A549 (cell line): ENCODE measurements at regions not wholly inside any gene's neighbourhood (a gene's known extent, or its start where the extent isn't known, plus 50 kb on each side); places are given as distances from the start of the nearest gene placed in this dataset.
"Not testable (repeated sequence)": the region's sequence is repeated elsewhere in the genome, so short reads cannot be mapped to it uniquely, and the experiment has no call there.

ENCODE experiments used
- ATAC-seq, 2 experiments: fragments of 200-7000 bp in 1 of 2; fragments of >200 bp in 1 of 2; cut with Nextera tagmentation in 1 of 2; cut with Tn5 transposase in 1 of 2; 3 replicates each; pipeline versions ENCODE4 v1.8.0 to v1.9.1; 2018 to 2020; ENCODE audit warnings: mild to moderate bottlenecking in 1 of 2, moderate library complexity in 1 of 2
- CTCF ChIA-PET: fragments of 300-600 bp; sonication (Branson Sonifier 250); formaldehyde crosslinking; extraction: SDS; loops from one replicate; lab custom pipeline; 2021; ENCODE audit warnings: antibody characterized with exemption, inconsistent platforms; lab: Yijun Ruan, JAX
- POLR2A ChIA-PET: fragments of 350-600 bp; formaldehyde crosslinking; extraction: SDS; loops from one replicate; lab custom pipeline; 2021; ENCODE audit warnings: antibody characterized with exemption, inconsistent platforms; lab: Yijun Ruan, JAX
- DNase-seq, 2 experiments: peaks; one replicate each; pipeline versions ENCODE4 v3.0.0 to v3.0.0-alpha.2; 2011 to 2016; ENCODE audit warnings: low read depth in 1 of 2, low spot score in 1 of 2
- FAIRE-seq: peaks from 2 replicates; lab custom pipeline; 2011; peaks lifted over from hg19 to GRCh38; lab: Jason Lieb, UNC
- H3K27ac ChIP-seq, 2 experiments: fragments of >200 bp; sonication (Bioruptor Twin); formaldehyde crosslinking; 3 replicates each; pipeline ENCODE4 v1.5.1; 2016 to 2017
- H3K4me1 ChIP-seq: fragments of >200 bp; sonication (Bioruptor Twin); formaldehyde crosslinking; 3 replicates; pipeline ENCODE4 v1.6.1; 2016
- H3K4me2 ChIP-seq: fragments of >200 bp; sonication (Bioruptor Twin); formaldehyde crosslinking; 3 replicates; pipeline ENCODE4 v1.6.1; 2016
- H3K4me3 ChIP-seq: fragments of >200 bp; sonication (Bioruptor Twin); formaldehyde crosslinking; 3 replicates; pipeline ENCODE4 v1.5.1; 2016
- H3K9me3 ChIP-seq: fragments of >200 bp; sonication (Bioruptor Twin); formaldehyde crosslinking; 3 replicates; pipeline ENCODE4 v1.6.1; 2016
- BHLHE40 ChIP-seq: IDR thresholded peaks from 2 replicates; pipeline ENCODE4 v1.6.1; 2012; ENCODE audit warnings: low read depth, low read length, inconsistent platforms
- CEBPB ChIP-seq, 2 experiments: fragments of >200 bp in 1 of 2; sonication (Bioruptor Twin) in 1 of 2; formaldehyde crosslinking in 1 of 2; IDR thresholded peaks; 2 replicates each; pipeline ENCODE4 v1.6.1; 2012 to 2016
- EHF ChIP-seq: fragments of 250-450 bp; sonication (Bioruptor Pico); IDR thresholded peaks from 2 replicates; pipeline ENCODE4 v1.5.0; 2020; ENCODE audit warnings: mild to moderate bottlenecking
- EHMT2 ChIP-seq: fragments of 200-600 bp; sonication (generic); IDR thresholded peaks from 2 replicates; pipeline ENCODE4 v1.6.1; 2016; ENCODE audit warnings: antibody characterized with exemption, low read depth, mild to moderate bottlenecking, moderate library complexity
- EP300 ChIP-seq, 2 experiments: fragments of >200 bp; sonication (Bioruptor Twin); formaldehyde crosslinking; IDR thresholded peaks; 2 replicates in 1 of 2; 3 replicates in 1 of 2; pipeline ENCODE4 v1.6.1; 2016 to 2017
- ESRRA ChIP-seq: fragments of 150-350 bp; IDR thresholded peaks from 2 replicates; pipeline ENCODE4 v1.6.1; 2014; ENCODE audit warnings: mild to moderate bottlenecking, low read length, borderline replicate concordance
- HEYL ChIP-seq: fragments of 250-450 bp; sonication (Bioruptor Pico); IDR thresholded peaks from 2 replicates; pipeline ENCODE4 v1.8.0; 2021; ENCODE audit warnings: mild to moderate bottlenecking, moderate library complexity
- HOXB13 ChIP-seq: fragments of 250-450 bp; sonication (Bioruptor Pico); IDR thresholded peaks from 2 replicates; pipeline ENCODE4 v1.5.0; 2020; ENCODE audit warnings: low read depth, mild to moderate bottlenecking, moderate library complexity
- HOXB5 ChIP-seq: fragments of 250-450 bp; sonication (Bioruptor Pico); IDR thresholded peaks from 2 replicates; pipeline ENCODE4 v1.5.0; 2020; ENCODE audit warnings: mild to moderate bottlenecking, moderate library complexity
- JUN ChIP-seq, 2 experiments: fragments of >200 bp; sonication (Bioruptor Twin); formaldehyde crosslinking; IDR thresholded peaks; 2 replicates in 1 of 2; 3 replicates in 1 of 2; pipeline ENCODE4 v1.6.1; 2016 to 2017
- KDM1A ChIP-seq: fragments of 200-600 bp; sonication (generic); IDR thresholded peaks from 2 replicates; pipeline ENCODE4 v1.6.1; 2016; ENCODE audit warnings: low read depth, mild to moderate bottlenecking
- KDM5A ChIP-seq: fragments of 200-600 bp; sonication (generic); IDR thresholded peaks from 2 replicates; pipeline ENCODE4 v1.6.1; 2016; ENCODE audit warnings: antibody characterized with exemption, mild to moderate bottlenecking
- RFX5 ChIP-seq: fragments of 450-650 bp; IDR thresholded peaks from 2 replicates; pipeline ENCODE4 v1.7.1; 2014; ENCODE audit warnings: antibody characterized with exemption, mild to moderate bottlenecking, moderate library complexity
- ZSCAN20 ChIP-seq: fragments of 250-450 bp; sonication (Bioruptor Pico); IDR thresholded peaks from 2 replicates; pipeline ENCODE4 v1.8.0; 2022; ENCODE audit warnings: mild to moderate bottlenecking, moderate library complexity
- WGBS: methylation state at CpG from one replicate; pipeline ENCODE4 v1.1.6; 2017; ENCODE audit errors: missing lambda C conversion rate; 5-methylcytosine and 5-hydroxymethylcytosine counted together
- TF ChIP-seq, protein P1 (sequence below): fragments of 450-650 bp; IDR thresholded peaks from 2 replicates; pipeline ENCODE4 v1.6.1; 2014; ENCODE audit warnings: antibody characterized with exemption
- TF ChIP-seq, protein P2 (sequence below): fragments of 250-450 bp; sonication (Bioruptor Pico); IDR thresholded peaks from 2 replicates; pipeline ENCODE4 v1.5.0; 2020; ENCODE audit warnings: low read depth, mild to moderate bottlenecking, moderate library complexity
- TF ChIP-seq, protein P3 (sequence below): fragments of >200 bp; sonication (Bioruptor Twin); formaldehyde crosslinking; IDR thresholded peaks from 3 replicates; pipeline ENCODE4 v1.5.1; 2016
- TF ChIP-seq, protein P4 (sequence below): fragments of 200-600 bp; sonication (generic); IDR thresholded peaks from 2 replicates; pipeline ENCODE4 v1.6.1; 2016; ENCODE audit warnings: antibody characterized with exemption, mild to moderate bottlenecking, moderate library complexity
- TF ChIP-seq, protein P5 (sequence below): IDR thresholded peaks from 2 replicates; pipeline ENCODE4 v1.6.1; 2012; ENCODE audit warnings: low read depth, borderline replicate concordance

DNA sequence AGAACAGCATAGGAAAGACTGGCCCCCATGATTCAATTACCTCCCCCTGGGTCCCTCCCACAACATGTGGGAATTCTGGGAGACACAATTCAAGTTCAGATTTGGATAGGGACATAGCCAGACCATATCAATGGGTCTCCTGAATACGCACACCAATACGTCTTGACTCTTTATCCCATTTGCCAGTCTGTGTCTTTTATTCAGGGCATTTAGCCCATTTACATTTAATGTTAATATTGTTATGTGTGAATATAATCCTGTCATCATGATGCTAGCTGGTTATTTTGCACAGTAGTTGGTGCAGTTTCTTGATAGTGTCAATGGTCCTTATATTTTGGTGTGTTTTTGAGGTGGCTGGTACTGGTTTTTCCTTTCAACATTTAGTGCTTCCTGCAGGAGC, 256.1 kb downstream of the ZNF608 start:
- H3K4me2 ChIP-seq, ATAC-seq, FAIRE-seq, H3K9me3 ChIP-seq, CTCF ChIA-PET, H3K4me3 ChIP-seq, H3K27ac ChIP-seq, H3K4me1 ChIP-seq, POLR2A ChIA-PET, DNase-seq: not testable (repeated sequence)
- 89% methylated on average over 2 of the region's 2 CpGs for WGBS

DNA sequence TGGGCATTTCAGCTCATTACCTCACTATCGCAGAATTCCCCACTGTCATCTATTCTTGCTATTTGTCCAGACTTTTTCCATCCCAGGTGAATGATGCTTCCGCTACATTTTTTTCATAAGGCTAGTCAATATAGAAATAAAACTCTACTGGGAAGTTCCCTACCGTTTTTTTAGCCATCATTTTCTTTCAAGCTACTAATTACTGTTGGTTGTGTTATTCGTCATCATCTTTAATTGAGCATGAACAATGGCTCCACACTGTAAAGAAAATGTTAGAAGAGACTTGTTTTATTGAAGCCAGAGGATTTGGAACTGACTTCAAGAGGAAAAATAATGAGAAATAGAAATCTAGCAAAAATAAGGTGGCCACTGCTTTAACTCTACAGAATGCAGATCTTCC, 265.0 kb downstream of the ZNF608 start:
- no peak overlapping the region for H3K4me2 ChIP-seq
- no peak for DNase-seq
- FAIRE-seq = no peak
- WGBS = 72% methylated on average over 4 of the region's 4 CpGs
- TF ChIP-seq, protein P1, sequence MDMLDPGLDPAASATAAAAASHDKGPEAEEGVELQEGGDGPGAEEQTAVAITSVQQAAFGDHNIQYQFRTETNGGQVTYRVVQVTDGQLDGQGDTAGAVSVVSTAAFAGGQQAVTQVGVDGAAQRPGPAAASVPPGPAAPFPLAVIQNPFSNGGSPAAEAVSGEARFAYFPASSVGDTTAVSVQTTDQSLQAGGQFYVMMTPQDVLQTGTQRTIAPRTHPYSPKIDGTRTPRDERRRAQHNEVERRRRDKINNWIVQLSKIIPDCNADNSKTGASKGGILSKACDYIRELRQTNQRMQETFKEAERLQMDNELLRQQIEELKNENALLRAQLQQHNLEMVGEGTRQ = no peak
- TF ChIP-seq JUN (IDR thresholded peaks at IDR 0.05) (no peak), RFX5 (no peak), HOXB13 (CRISPR knock-in tag) (no peak), ESRRA (no peak), KDM5A (no peak), EHMT2 (no peak), HEYL (no peak), HOXB5 (CRISPR knock-in tag) (no peak), ZSCAN20 (CRISPR knock-in tag) (no peak), EHF (CRISPR knock-in tag) (no peak)
- TF ChIP-seq, protein P2, sequence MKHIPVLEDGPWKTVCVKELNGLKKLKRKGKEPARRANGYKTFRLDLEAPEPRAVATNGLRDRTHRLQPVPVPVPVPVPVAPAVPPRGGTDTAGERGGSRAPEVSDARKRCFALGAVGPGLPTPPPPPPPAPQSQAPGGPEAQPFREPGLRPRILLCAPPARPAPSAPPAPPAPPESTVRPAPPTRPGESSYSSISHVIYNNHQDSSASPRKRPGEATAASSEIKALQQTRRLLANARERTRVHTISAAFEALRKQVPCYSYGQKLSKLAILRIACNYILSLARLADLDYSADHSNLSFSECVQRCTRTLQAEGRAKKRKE (CRISPR knock-in tag) = no peak
- no peak for ATAC-seq
- CTCF ChIA-PET = no interaction called here
- no peak overlapping the region for H3K27ac ChIP-seq
- POLR2A ChIA-PET = no interaction called here
- no peaks in the 10 kb centered on the region for H3K4me1 ChIP-seq
- H3K9me3 ChIP-seq = no peaks in the 10 kb centered on the region
- no peak overlapping the region for H3K4me3 ChIP-seq

DNA sequence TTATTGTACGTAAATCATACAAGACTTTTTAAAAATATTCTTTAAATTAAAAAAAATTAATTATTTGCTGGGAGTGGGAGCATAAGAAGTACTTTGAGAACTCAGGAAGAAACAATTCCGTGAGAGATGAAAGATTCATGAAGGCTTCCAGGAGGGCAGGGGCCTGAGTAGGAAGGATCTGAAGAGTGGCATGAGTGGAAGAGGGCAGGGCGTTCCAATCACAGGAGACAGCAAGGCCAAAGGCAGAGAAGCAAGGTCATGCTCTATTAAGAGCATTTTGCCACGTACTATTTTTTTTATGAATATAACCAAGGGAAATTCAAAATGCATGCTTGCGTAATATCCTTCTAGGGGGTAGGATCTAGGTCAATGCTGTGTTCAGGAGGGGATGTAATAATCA, 265.5 kb downstream of the ZNF608 start:
- POLR2A ChIA-PET = no interaction called here
- ATAC-seq = no peak
- H3K27ac ChIP-seq = no peak overlapping the region
- peak in 1 of 2 experiments; percentile 14; a peak in 1 of 4 replicates for TF ChIP-seq CEBPB (IDR thresholded peaks at IDR 0.05)
- TF ChIP-seq KDM1A = no peak
- WGBS = 72% methylated on average over 5 of the region's 5 CpGs
- no peak overlapping the region for H3K4me2 ChIP-seq
- CTCF ChIA-PET = no interaction called here
- H3K4me1 ChIP-seq = no peaks in the 10 kb centered on the region
- H3K4me3 ChIP-seq = no peak overlapping the region
- FAIRE-seq = no peak
- H3K9me3 ChIP-seq = no peaks in the 10 kb centered on the region
- DNase-seq = no peak

DNA sequence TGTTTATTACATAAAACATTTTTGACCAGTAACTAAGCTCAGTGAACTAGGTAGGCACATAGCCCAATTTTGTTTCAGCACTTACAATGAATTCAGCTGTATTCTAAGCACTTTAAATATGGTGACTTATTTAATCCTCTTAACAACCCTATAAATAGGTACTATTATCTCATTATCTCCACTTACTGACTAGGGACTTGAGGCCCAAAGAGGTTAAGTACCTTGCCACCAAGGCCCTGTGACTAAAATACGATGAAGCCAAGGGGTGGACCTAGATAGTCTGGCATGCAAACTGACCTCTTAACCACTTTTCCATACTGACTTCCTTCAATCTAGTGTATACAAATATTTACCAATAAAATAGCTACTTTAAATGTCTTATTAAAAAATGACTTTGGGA, 266.4 kb downstream of the ZNF608 start:
- ATAC-seq = no peak
- H3K4me2 ChIP-seq = no peak overlapping the region
- H3K9me3 ChIP-seq = no peaks in the 10 kb centered on the region
- peak; percentile 49 for FAIRE-seq
- DNase-seq = no peak
- H3K4me1 ChIP-seq = no peaks in the 10 kb centered on the region
- TF ChIP-seq, protein P3, sequence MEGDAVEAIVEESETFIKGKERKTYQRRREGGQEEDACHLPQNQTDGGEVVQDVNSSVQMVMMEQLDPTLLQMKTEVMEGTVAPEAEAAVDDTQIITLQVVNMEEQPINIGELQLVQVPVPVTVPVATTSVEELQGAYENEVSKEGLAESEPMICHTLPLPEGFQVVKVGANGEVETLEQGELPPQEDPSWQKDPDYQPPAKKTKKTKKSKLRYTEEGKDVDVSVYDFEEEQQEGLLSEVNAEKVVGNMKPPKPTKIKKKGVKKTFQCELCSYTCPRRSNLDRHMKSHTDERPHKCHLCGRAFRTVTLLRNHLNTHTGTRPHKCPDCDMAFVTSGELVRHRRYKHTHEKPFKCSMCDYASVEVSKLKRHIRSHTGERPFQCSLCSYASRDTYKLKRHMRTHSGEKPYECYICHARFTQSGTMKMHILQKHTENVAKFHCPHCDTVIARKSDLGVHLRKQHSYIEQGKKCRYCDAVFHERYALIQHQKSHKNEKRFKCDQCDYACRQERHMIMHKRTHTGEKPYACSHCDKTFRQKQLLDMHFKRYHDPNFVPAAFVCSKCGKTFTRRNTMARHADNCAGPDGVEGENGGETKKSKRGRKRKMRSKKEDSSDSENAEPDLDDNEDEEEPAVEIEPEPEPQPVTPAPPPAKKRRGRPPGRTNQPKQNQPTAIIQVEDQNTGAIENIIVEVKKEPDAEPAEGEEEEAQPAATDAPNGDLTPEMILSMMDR = no peak
- TF ChIP-seq, protein P4, sequence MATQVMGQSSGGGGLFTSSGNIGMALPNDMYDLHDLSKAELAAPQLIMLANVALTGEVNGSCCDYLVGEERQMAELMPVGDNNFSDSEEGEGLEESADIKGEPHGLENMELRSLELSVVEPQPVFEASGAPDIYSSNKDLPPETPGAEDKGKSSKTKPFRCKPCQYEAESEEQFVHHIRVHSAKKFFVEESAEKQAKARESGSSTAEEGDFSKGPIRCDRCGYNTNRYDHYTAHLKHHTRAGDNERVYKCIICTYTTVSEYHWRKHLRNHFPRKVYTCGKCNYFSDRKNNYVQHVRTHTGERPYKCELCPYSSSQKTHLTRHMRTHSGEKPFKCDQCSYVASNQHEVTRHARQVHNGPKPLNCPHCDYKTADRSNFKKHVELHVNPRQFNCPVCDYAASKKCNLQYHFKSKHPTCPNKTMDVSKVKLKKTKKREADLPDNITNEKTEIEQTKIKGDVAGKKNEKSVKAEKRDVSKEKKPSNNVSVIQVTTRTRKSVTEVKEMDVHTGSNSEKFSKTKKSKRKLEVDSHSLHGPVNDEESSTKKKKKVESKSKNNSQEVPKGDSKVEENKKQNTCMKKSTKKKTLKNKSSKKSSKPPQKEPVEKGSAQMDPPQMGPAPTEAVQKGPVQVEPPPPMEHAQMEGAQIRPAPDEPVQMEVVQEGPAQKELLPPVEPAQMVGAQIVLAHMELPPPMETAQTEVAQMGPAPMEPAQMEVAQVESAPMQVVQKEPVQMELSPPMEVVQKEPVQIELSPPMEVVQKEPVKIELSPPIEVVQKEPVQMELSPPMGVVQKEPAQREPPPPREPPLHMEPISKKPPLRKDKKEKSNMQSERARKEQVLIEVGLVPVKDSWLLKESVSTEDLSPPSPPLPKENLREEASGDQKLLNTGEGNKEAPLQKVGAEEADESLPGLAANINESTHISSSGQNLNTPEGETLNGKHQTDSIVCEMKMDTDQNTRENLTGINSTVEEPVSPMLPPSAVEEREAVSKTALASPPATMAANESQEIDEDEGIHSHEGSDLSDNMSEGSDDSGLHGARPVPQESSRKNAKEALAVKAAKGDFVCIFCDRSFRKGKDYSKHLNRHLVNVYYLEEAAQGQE = no peak
- no peak for TF ChIP-seq BHLHE40
- TF ChIP-seq EP300 (IDR thresholded peaks at IDR 0.05) = no peak
- TF ChIP-seq, protein P5, sequence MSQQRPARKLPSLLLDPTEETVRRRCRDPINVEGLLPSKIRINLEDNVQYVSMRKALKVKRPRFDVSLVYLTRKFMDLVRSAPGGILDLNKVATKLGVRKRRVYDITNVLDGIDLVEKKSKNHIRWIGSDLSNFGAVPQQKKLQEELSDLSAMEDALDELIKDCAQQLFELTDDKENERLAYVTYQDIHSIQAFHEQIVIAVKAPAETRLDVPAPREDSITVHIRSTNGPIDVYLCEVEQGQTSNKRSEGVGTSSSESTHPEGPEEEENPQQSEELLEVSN = no peak
- TF ChIP-seq KDM1A = no peak
- ChIA-PET CTCF (no interaction called here), POLR2A (no interaction called here)
- WGBS = 76% methylated on average over 1 of the region's 1 CpG
- no peak overlapping the region for H3K27ac ChIP-seq
- H3K4me3 ChIP-seq = no peak overlapping the region
